HepG2 (cell line): ENCODE measurements at regions not wholly inside any gene's neighbourhood (a gene's known extent, or its start where the extent isn't known, plus 50 kb on each side); places are given as distances from the start of the nearest gene placed in this dataset.

Experiments used
- ATF7-NPFF ChIP-seq: sonication (generic); formaldehyde crosslinking; IDR thresholded peaks from 2 replicates; pipeline ENCODE4 v1.8.1; 2023; ENCODE audit warnings: mild to moderate bottlenecking, low read depth, missing genetic modification reagents, moderate library complexity
- CBFB ChIP-seq: sonication (generic); formaldehyde crosslinking; IDR thresholded peaks from 2 replicates; pipeline ENCODE4 v1.4.0; 2020; ENCODE audit warnings: missing genetic modification reagents
- CEBPB ChIP-seq: IDR thresholded peaks from 2 replicates; pipeline ENCODE4 v1.6.1; 2011; ENCODE audit warnings: low read depth, low read length, improper control_type of control experiment, borderline replicate concordance
- ELF1 ChIP-seq: sonication (generic); formaldehyde crosslinking; IDR thresholded peaks from 2 replicates; pipeline ENCODE4 v1.4.0; 2020; ENCODE audit warnings: missing genetic modification reagents
- ESRRA ChIP-seq: sonication (generic); formaldehyde crosslinking; IDR thresholded peaks from 2 replicates; pipeline ENCODE4 v1.5.1; 2020; ENCODE audit warnings: mild to moderate bottlenecking, low read depth, missing genetic modification reagents
- ETV6 ChIP-seq: sonication (generic); formaldehyde crosslinking; conservative IDR thresholded peaks from 2 replicates; pipeline ENCODE4 v1.4.0; 2020; ENCODE audit warnings: missing genetic modification reagents
- KDM5A ChIP-seq: fragments of 200-600 bp; sonication (generic); IDR thresholded peaks from 2 replicates; pipeline ENCODE4 v1.7.0; 2018; ENCODE audit warnings: antibody characterized with exemption, mild to moderate bottlenecking, low read length, borderline replicate concordance
- MAFK ChIP-seq, 2 experiments: IDR thresholded peaks in 1 of 2; conservative IDR thresholded peaks in 1 of 2; 2 replicates each; pipeline ENCODE4 v1.6.1; 2011; ENCODE audit warnings: improper control_type of control experiment in 2 of 2, low read length in 2 of 2
- POLR2AphosphoS5 ChIP-seq: IDR thresholded peaks from 2 replicates; pipeline ENCODE4 v1.6.1; 2012; ENCODE audit warnings: low read depth, low read length
- RBFOX2 ChIP-seq: fragments of 200-400 bp; formaldehyde crosslinking; IDR thresholded peaks from 2 replicates; pipeline ENCODE4 v1.6.1; 2017; ENCODE audit warnings: low read depth, mild to moderate bottlenecking, low read length
- ZBTB4 ChIP-seq: sonication (generic); formaldehyde crosslinking; IDR thresholded peaks from 2 replicates; pipeline ENCODE4 v1.4.0; 2020; ENCODE audit warnings: missing genetic modification reagents, mild to moderate bottlenecking, borderline replicate concordance
- ZFP36L1 ChIP-seq: sonication (generic); formaldehyde crosslinking; IDR thresholded peaks from 2 replicates; pipeline ENCODE4 v1.8.0; 2022; ENCODE audit warnings: mild to moderate bottlenecking, missing genetic modification reagents, moderate library complexity
- ZFP37 ChIP-seq: sonication (generic); formaldehyde crosslinking; IDR thresholded peaks from 2 replicates; pipeline ENCODE4 v1.4.0; 2020; ENCODE audit warnings: missing genetic modification reagents, borderline replicate concordance

DNA sequence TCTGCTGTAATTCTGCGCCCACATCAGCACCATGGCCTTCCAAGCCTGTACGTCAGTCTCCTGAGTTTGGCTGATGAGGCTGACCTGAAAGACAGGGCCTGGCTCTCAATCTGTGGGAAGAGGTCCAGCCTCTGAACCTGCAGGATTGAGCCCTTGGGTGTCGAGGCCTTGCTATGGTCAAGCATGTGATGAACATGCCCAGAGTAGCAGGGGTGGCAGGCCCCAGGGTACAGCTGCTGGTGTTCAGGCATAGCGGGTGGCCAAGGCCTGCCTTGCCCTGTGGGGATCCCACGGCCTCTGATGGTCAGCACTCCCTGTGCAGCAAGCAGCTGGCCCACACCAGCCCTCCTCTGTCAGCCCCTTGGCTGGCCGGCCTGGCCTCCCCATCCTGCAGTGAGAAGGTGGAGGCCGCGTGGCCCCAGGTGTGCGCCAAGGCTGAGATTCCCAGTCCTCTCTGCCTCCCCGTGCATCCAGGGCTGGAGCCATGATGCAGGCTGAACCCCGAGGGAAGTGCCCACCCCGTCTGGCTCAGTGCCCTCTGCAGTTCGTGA, 298.4 kb downstream of the NDUFA10 start:
- TF ChIP-seq RBFOX2 (no peak), ETV6 (CRISPR knock-in tag) (no peak), MAFK (conservative IDR thresholded peaks at IDR 0.05 in 1 of 2, IDR thresholded peaks at IDR 0.05 in 1 of 2; ENCODE audit: low read length in 2 of 2) (no peak), ZFP36L1 (CRISPR knock-in tag) (no peak), ATF7-NPFF (CRISPR knock-in tag) (no peak), ZFP37 (CRISPR knock-in tag) (no peak), KDM5A (no peak), CEBPB (no peak), CBFB (no peak), POLR2AphosphoS5 (no peak), ELF1 (CRISPR knock-in tag) (no peak), ZBTB4 (CRISPR knock-in tag) (no peak), ESRRA (CRISPR knock-in tag) (no peak)
